HG03460 (cell line): ENCODE measurements at regions not wholly inside any gene's neighbourhood (a gene's known extent, or its start where the extent isn't known, plus 50 kb on each side); places are given as distances from the start of the nearest gene placed in this dataset.
"Not testable (repeated sequence)": the region's sequence is repeated elsewhere in the genome, so short reads cannot be mapped to it uniquely, and the experiment has no call there.

Experiments
- ATAC-seq: cut with Tn5 transposase; IDR thresholded peaks from one replicate; pipeline ENCODE4 v1.9.1; 2021; ENCODE audit not compliant: unreplicated experiment

DNA sequence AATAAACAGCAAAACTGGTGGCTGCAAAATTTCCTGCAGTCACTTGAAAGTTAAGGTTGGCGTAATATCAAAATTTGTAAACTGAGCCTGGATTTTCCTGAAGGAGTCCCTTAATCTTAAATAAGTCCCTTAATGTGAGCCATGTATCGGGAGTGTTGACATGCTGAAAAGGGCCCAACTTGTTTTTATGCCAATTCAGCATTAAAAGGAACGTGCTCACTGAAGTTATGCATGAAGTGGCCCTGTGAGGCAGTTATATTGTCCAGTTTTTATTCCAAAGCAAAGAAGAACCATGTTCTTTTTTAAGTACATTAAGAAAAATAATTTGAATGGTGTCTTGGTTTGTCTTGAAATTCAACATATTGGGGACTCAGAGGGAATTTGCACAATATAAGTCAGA is 1766.9 kb downstream of the SLITRK1 start:
- ATAC-seq, result no peak

- no peak for ATAC-seq
Measured at GRCh38 chr13:82096256-82096655, 1755.3 kb upstream of the SPRY2 start.

DNA sequence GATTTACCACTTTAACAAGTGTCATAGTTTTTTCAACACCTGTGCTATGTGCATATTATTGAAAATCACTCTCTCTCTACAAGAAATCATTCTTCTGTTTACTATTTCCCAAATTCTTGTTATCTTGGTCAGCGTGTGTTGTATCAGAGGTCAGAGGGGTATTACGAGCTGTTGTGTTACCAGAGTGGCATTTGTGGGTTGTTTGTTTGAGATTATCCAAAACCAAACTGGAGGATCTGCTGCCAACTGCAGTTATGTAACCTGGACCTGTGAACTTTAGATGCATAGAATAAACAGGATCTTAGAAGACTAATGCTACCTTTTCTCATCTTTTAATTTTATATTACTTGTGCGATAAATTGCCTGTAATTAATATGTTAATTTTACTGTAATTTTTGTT is 1751.4 kb upstream of the SPRY2 start:
- ATAC-seq, result no peak

DNA sequence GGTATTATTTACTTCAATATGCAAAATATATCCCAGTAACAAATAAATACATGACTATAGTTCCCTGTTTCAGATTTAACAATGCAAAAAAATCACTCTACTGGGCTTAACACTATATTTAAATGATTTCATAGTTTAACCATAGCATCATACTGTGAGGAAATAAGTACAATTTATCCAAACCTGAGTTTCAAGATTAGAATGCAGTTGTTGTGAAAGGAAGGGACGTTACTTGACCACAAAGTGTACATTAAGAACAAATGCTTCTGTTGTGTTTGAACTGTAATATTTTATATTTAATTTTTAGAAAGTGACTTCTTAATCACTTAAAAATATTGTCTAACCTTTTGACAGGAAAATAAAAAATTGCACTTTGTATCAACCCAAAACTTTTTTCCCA is 1747.9 kb upstream of the SPRY2 start:
- no peak for ATAC-seq

DNA sequence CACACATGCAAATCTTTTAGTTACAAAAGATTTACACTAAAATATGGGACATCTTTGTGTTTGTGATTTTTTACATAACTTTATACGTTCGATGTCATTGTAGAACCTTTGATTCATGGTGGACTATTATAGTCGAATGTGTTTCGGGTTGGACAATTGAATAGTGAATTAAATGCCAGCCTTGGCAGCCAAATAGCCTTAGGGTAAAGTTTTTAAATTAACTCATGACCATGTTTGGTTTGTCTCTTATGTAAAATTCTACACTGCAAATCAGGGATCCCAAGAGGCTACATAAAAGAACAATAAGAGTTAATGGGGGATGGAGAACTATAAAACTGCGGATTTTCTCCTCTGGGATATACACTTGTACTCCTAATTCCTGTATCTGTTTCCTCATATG is 1735.6 kb upstream of the SPRY2 start:
- no peak for ATAC-seq

- no peak for ATAC-seq
Measured at GRCh38 chr13:82070416-82070815, 1729.5 kb upstream of the SPRY2 start.

GRCh38 chr13:82062772-82063171 is 1721.8 kb upstream of the SPRY2 start:
- no peak for ATAC-seq

DNA sequence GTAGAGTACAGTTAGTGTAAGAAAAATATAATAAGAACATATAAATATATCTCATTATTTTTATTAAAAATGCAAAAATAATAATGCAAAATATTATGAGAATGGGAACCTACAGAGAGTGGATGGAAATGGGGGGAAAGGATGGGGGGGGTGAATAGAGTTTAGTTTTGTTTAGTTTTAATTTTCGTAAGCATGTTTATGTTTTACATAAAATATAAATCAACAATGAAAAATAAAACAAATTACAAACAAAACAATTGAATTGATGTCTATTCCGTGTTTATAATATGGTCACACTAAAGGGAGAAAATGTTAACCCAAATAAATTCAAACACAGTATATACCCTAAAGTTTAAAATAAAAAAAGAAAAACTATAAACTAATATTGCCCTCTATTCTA is 1717.4 kb upstream of the SPRY2 start:
- ATAC-seq, result no peak

DNA sequence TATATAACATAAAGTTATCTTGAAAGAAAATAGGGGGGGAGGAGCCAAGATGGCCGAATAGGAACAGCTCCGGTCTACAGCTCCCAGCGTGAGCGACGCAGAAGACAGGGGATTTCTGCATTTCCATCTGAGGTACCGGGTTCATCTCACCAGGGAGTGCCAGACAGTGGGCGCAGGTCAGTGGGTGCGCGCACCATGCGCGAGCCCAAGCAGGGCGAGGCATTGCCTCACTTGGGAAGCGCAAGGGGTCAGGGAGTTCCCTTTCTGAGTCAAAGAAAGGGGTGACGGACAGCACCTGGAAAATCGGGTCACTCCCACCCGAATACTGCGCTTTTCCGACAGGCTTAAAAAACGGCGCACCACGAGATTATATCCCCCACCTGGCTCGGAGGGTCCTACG is 1704.4 kb upstream of the SPRY2 start:
- not testable (repeated sequence) for ATAC-seq

DNA sequence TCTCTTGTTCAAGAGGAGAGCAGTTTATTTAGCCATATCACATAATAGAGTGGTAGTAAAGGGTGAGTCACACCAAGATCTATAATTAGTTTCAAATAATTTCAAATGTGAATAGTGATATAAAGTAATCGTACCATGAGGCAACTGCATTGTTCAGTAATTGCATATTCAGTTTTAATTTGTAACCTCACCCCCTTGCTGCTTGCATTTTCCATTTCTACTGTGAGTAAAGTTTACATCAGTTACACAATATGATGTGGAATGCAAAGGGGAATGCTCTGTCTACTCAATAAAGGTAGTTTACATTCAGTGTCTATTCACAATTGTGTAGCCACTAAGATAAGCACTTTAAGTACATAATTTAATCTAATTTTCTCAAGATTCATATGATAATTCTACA is 1695.7 kb upstream of the SPRY2 start:
- no peak for ATAC-seq

DNA sequence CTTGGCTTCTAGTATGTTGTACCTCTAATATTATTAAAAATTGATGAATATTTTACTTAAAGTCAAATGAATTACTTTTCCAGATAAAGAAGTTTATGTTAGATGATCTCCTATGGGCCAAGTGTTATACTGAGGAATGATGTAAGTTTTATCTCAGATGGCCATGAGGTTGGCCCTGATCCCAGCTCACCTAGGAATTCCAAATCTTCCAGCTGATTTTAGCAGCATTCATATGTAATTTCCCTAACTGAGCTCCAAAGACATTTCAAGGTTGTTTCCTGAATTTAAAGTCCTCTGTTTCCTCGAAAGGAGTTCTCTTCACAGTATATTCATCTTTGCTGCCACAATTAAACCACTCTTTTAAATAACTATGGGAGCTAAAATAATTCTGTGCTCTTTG is 1670.4 kb upstream of the SPRY2 start:
- ATAC-seq, result no peak

DNA sequence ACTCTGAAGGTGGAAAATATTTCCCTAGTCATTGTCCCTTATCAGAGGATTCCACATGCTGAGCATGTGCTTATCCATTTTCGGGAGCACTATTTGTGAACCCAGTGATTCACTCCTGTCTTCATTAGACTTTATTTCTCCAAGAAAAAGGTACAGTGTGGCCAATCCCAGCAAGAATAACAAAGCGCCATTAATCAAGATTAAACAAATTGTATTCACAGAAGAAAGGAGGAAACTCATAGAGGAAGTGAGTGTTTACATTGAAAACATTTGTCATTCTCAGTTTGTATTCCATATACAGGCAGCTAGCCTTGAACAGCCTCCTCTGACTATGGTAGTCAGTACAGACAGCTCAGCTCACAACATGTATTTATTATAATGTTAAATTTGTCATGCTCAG is 1669.9 kb upstream of the SPRY2 start:
- ATAC-seq, result no peak

DNA sequence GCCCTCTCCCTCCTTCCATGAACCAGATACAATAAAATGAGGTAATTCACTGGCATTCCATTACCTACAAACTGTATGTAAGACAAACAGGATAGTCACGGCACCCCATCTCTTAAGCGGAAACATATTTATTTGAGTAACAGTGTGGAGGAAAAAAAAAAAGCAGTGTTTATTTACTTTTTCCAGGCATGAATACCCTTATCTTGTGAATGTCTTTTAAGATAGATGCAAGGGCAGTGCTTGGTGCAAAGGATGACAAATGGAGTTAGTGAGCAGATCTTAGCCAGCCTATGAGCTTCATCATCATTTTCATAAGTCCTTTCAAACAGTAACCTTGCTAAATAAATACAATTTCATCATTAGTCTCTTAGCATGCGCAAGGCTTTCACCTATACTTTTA is 1661.8 kb upstream of the SPRY2 start:
- ATAC-seq, result no peak

GRCh38 chr13:81995316-81995715 is 1654.4 kb upstream of the SPRY2 start:
- ATAC-seq, result no peak

DNA sequence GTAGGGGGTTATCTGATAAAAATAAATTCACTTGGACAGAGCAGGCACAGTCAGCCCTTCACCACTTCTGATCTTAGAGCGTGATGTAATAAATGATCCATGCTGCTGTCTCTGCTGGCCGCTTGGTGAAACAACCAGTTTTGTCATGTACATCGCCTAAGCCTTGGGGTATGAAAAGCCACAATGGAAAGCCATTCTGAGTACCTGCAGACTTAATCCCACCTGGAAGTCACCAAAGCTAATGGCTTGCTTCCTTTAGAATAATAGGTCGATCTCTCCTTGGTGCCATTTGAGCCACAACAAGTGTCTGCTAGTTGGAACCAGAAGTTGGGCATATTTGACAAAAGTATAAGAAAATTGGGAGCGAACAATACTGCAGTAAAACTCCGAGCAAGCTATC is 1649.7 kb upstream of the SPRY2 start:
- ATAC-seq, result no peak

- ATAC-seq, result no peak
Measured at GRCh38 chr13:81988567-81988966, 1647.6 kb upstream of the SPRY2 start.

DNA sequence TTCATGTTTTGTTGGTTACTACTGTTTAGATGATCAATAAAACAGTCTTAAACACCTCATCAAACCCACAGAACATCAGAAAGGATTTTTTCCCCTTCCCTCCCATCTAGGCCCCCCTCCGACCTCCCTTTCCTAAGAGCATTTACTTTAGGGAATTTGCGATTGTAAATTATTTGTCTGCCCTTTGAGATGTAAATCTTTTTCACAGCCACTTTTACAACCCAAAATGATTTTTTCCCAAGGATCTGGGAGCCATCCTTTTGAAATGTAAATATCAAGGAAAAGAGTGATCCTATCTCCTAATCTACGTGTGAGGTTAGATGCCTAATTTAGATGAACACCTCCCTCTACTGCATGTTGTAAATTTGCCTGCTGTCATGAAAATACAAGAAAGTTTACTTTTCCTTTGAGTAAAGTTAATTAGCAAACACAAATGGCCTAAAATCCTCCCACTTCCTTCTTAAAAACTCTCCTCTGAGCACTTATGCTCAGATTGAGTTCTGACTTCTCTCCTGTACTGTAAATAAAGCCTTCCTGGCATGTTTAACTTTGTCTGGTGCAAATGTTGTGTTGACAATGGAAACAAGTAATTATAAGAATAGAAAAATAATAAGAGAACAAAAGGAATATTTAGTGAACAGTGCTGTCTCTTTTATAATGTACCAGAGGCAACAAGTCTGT is 1646.9 kb upstream of the SPRY2 start:
- no peak for ATAC-seq

DNA sequence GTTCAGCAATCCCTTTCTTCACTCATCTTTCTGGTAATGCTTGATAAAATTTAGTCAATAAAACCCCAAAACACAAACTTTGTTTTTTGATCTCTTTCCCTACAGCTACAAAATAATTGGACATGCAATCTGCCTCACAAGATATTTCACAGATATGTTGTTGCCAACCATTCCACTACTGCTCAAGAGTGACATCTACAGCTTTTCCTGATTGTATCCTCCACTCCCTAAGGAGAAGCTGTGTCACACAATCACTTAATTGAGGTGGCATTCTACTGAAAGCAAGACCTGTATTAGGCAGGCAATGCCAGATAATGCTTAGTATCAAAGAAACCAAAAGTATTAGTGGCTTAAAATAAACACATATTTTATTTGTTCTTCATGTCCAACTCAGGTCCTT is 1646.2 kb upstream of the SPRY2 start:
- ATAC-seq, result no peak

DNA sequence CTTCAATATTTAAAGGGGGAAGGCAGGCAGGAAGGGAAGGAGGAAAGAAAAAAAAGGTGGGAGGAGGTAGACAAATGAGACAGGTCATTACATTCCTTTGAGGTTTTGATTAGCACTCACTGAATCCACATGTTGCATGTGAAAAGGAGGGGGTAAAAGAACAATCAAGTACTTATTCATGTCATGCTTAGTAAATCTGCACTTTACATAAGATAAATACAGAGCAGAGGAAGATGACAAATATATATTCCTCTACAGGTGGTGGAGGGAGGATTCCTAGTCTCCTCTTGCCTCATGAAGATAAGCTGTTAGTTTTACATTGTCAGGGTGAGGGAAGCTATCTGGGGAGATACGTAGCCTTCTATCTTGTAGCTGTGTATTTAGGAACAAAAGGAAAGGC is 1645.4 kb upstream of the SPRY2 start:
- no peak for ATAC-seq

GRCh38 chr13:81957121-81957520 is 1616.2 kb upstream of the SPRY2 start:
- no peak for ATAC-seq

GRCh38 chr13:81929988-81930387 is 1589.1 kb upstream of the SPRY2 start:
- no peak for ATAC-seq

GRCh38 chr13:81927347-81927746 is 1586.4 kb upstream of the SPRY2 start:
- ATAC-seq, result no peak

GRCh38 chr13:81917810-81918209 is 1576.9 kb upstream of the SPRY2 start:
- no peak for ATAC-seq

DNA sequence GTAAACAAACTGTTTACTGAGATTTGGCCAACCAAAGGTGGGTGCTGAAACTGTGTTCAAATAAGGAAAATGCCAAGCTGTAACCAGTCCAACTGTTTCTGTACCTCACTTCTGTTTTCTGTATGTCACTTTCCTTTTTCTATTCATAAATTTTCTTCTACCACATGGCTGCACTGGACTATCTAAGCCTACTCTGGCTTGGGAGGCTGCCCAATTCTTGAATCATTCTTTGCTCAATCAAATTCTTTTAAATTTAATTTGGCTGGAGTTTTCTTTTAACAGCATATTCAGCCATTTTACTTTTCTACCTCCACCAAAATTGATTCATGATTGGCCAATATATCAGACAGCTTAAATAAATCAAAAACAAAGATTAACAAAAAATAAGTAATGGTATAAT is 1575.5 kb upstream of the SPRY2 start:
- no peak for ATAC-seq
